ENCODE measurements at regions not wholly inside any gene's neighbourhood (a gene's known extent, or its start where the extent isn't known, plus 50 kb on each side); places are given as distances from the start of the nearest gene placed in this dataset.
A peak's percentile ranks its signal among the peaks of the same experiment; 100 is the strongest.

GRCh38 chr13:32881777-32882145 lies 134.5 kb upstream of the KL start:
- H3K4me1 Mint-ChIP-seq (ENCODE audit: low read depth): no peaks in the 10 kb centered on the region
- H3K27me3 Mint-ChIP-seq (ENCODE audit: low read depth): no peaks in the 10 kb centered on the region
- no peak overlapping the region for H3K4me3 Mint-ChIP-seq
- H3K36me3 Mint-ChIP-seq (ENCODE audit: low read depth): no peaks in the 10 kb centered on the region
- H3K27ac Mint-ChIP-seq: no peak overlapping the region
- no peak for DNase-seq (ENCODE audit: low spot score)
- H3K9me3 Mint-ChIP-seq: no peaks in the 10 kb centered on the region

- Mint-ChIP-seq H3K36me3 (ENCODE audit: low read depth) (no peaks in the 10 kb centered on the region), H3K27ac (no peak overlapping the region), H3K4me1 (ENCODE audit: low read depth) (no peaks in the 10 kb centered on the region), H3K9me3 (peaks cover 4% of the 10 kb centered on the region), H3K4me3 (no peak overlapping the region), H3K27me3 (ENCODE audit: low read depth) (no peaks in the 10 kb centered on the region)
- no peak for DNase-seq (ENCODE audit: low spot score)
Observed at GRCh38 chr13:32882691-32883090, 133.5 kb upstream of the KL start.

- H3K4me3 Mint-ChIP-seq: no peak overlapping the region
- no peak for DNase-seq (ENCODE audit: low spot score)
- peaks cover 10% of the 10 kb centered on the region for H3K9me3 Mint-ChIP-seq
- H3K4me1 Mint-ChIP-seq (ENCODE audit: low read depth): no peaks in the 10 kb centered on the region
- no peak overlapping the region for H3K27ac Mint-ChIP-seq
- H3K27me3 Mint-ChIP-seq (ENCODE audit: low read depth): no peaks in the 10 kb centered on the region
- H3K36me3 Mint-ChIP-seq (ENCODE audit: low read depth): no peaks in the 10 kb centered on the region
Observed at GRCh38 chr13:32883474-32883873, 132.7 kb upstream of the KL start.

GRCh38 chr13:32887617-32888016 lies 128.6 kb upstream of the KL start:
- no peak for DNase-seq (ENCODE audit: low spot score)
- Mint-ChIP-seq H3K4me1 (ENCODE audit: low read depth) (no peaks in the 10 kb centered on the region), H3K27ac (no peak overlapping the region), H3K27me3 (ENCODE audit: low read depth) (no peaks in the 10 kb centered on the region), H3K4me3 (no peak overlapping the region), H3K36me3 (ENCODE audit: low read depth) (no peaks in the 10 kb centered on the region), H3K9me3 (peaks cover 14% of the 10 kb centered on the region)

- no peak overlapping the region for H3K27ac Mint-ChIP-seq
- peaks cover 6% of the 10 kb centered on the region for H3K27me3 Mint-ChIP-seq (ENCODE audit: low read depth)
- no peak overlapping the region for H3K4me3 Mint-ChIP-seq
- DNase-seq (ENCODE audit: low spot score): no peak
- peaks cover 18% of the 10 kb centered on the region for H3K9me3 Mint-ChIP-seq
- no peaks in the 10 kb centered on the region for H3K36me3 Mint-ChIP-seq (ENCODE audit: low read depth)
- H3K4me1 Mint-ChIP-seq (ENCODE audit: low read depth): no peaks in the 10 kb centered on the region
Observed at GRCh38 chr13:32889986-32890565, 126.1 kb upstream of the KL start.

- no peaks in the 10 kb centered on the region for H3K4me1 Mint-ChIP-seq (ENCODE audit: low read depth)
- peaks cover 15% of the 10 kb centered on the region for H3K27me3 Mint-ChIP-seq (ENCODE audit: low read depth)
- no peaks in the 10 kb centered on the region for H3K36me3 Mint-ChIP-seq (ENCODE audit: low read depth)
Observed at GRCh38 chr13:32893176-32893575, 123.0 kb upstream of the KL start.

GRCh38 chr13:32894589-32895001 lies 121.6 kb upstream of the KL start:
- no peak for DNase-seq (ENCODE audit: low spot score)
- no peak overlapping the region for H3K4me3 Mint-ChIP-seq
- H3K4me1 Mint-ChIP-seq (ENCODE audit: low read depth): no peaks in the 10 kb centered on the region
- H3K27me3 Mint-ChIP-seq (ENCODE audit: low read depth): peaks cover 15% of the 10 kb centered on the region
- H3K9me3 Mint-ChIP-seq: peaks cover 6% of the 10 kb centered on the region
- no peaks in the 10 kb centered on the region for H3K36me3 Mint-ChIP-seq (ENCODE audit: low read depth)
- no peak overlapping the region for H3K27ac Mint-ChIP-seq

More at GRCh38 chr13:32893176-32893575, 123.0 kb upstream of the KL start:
- H3K4me3 Mint-ChIP-seq: no peak overlapping the region
- DNase-seq (ENCODE audit: low spot score): no peak
- peaks cover 9% of the 10 kb centered on the region for H3K9me3 Mint-ChIP-seq
- H3K27ac Mint-ChIP-seq: no peak overlapping the region

- H3K27ac Mint-ChIP-seq: no peak overlapping the region
Observed at GRCh38 chr13:32895296-32895695, 120.9 kb upstream of the KL start.

GRCh38 chr13:32897296-32897695 lies 118.9 kb upstream of the KL start:
- Mint-ChIP-seq H3K36me3 (ENCODE audit: low read depth) (no peaks in the 10 kb centered on the region), H3K27me3 (ENCODE audit: low read depth) (peaks cover 15% of the 10 kb centered on the region), H3K4me3 (no peak overlapping the region), H3K4me1 (ENCODE audit: low read depth) (peaks cover under 1% of the 10 kb centered on the region), H3K27ac (no peak overlapping the region), H3K9me3 (peaks cover 9% of the 10 kb centered on the region)
- no peak for DNase-seq (ENCODE audit: low spot score)

More at GRCh38 chr13:32895296-32895695, 120.9 kb upstream of the KL start:
- no peaks in the 10 kb centered on the region for H3K36me3 Mint-ChIP-seq (ENCODE audit: low read depth)
- no peak for DNase-seq (ENCODE audit: low spot score)
- H3K4me1 Mint-ChIP-seq (ENCODE audit: low read depth): no peaks in the 10 kb centered on the region
- H3K27me3 Mint-ChIP-seq (ENCODE audit: low read depth): peaks cover 15% of the 10 kb centered on the region
- no peak overlapping the region for H3K4me3 Mint-ChIP-seq
- H3K9me3 Mint-ChIP-seq: peaks cover 4% of the 10 kb centered on the region

GRCh38 chr13:32902029-32902780 lies 114.0 kb upstream of the KL start:
- H3K4me3 Mint-ChIP-seq: no peak overlapping the region
- peaks cover 33% of the 10 kb centered on the region for H3K4me1 Mint-ChIP-seq (ENCODE audit: low read depth)
- H3K27me3 Mint-ChIP-seq (ENCODE audit: low read depth): peaks cover 3% of the 10 kb centered on the region
- peaks cover 4% of the 10 kb centered on the region for H3K9me3 Mint-ChIP-seq
- H3K27ac Mint-ChIP-seq: no peak overlapping the region
- no peaks in the 10 kb centered on the region for H3K36me3 Mint-ChIP-seq (ENCODE audit: low read depth)
- DNase-seq (ENCODE audit: low spot score): no peak

GRCh38 chr13:32902874-32903273 lies 113.3 kb upstream of the KL start:
- H3K4me1 Mint-ChIP-seq (ENCODE audit: low read depth): peaks cover 34% of the 10 kb centered on the region
- no peaks in the 10 kb centered on the region for H3K27me3 Mint-ChIP-seq (ENCODE audit: low read depth)
- H3K4me3 Mint-ChIP-seq: no peak overlapping the region
- H3K9me3 Mint-ChIP-seq: peaks cover 4% of the 10 kb centered on the region
- DNase-seq (ENCODE audit: low spot score): no peak
- no peaks in the 10 kb centered on the region for H3K36me3 Mint-ChIP-seq (ENCODE audit: low read depth)
- no peak overlapping the region for H3K27ac Mint-ChIP-seq

GRCh38 chr13:32903720-32904119 lies 112.5 kb upstream of the KL start:
- Mint-ChIP-seq H3K27ac (no peak overlapping the region), H3K36me3 (ENCODE audit: low read depth) (no peaks in the 10 kb centered on the region), H3K27me3 (ENCODE audit: low read depth) (no peaks in the 10 kb centered on the region), H3K4me3 (no peak overlapping the region), H3K9me3 (peaks cover 4% of the 10 kb centered on the region), H3K4me1 (ENCODE audit: low read depth) (peaks cover 34% of the 10 kb centered on the region)
- no peak for DNase-seq (ENCODE audit: low spot score)

GRCh38 chr13:32904266-32904665 lies 112.0 kb upstream of the KL start:
- peak overlapping the region; percentile 86 for H3K27ac Mint-ChIP-seq
- peaks cover 4% of the 10 kb centered on the region for H3K9me3 Mint-ChIP-seq
- no peaks in the 10 kb centered on the region for H3K36me3 Mint-ChIP-seq (ENCODE audit: low read depth)
- H3K4me1 Mint-ChIP-seq (ENCODE audit: low read depth): peaks cover 34% of the 10 kb centered on the region
- peak overlapping the region; percentile 75 for H3K4me3 Mint-ChIP-seq
- DNase-seq (ENCODE audit: low spot score): no peak
- no peaks in the 10 kb centered on the region for H3K27me3 Mint-ChIP-seq (ENCODE audit: low read depth)

- Mint-ChIP-seq H3K27me3 (ENCODE audit: low read depth) (no peaks in the 10 kb centered on the region), H3K9me3 (peaks cover 4% of the 10 kb centered on the region), H3K4me1 (ENCODE audit: low read depth) (peaks cover 35% of the 10 kb centered on the region), H3K27ac (peak overlapping the region; percentile 86), H3K36me3 (ENCODE audit: low read depth) (no peaks in the 10 kb centered on the region), H3K4me3 (peak overlapping the region; percentile 75)
- peak; percentile 48 for DNase-seq (ENCODE audit: low spot score)
Observed at GRCh38 chr13:32905063-32905863, 111.0 kb upstream of the KL start.
